GM12872 (cell line): ENCODE measurements at regions not wholly inside any gene's neighbourhood (a gene's known extent, or its start where the extent isn't known, plus 50 kb on each side); places are given as distances from the start of the nearest gene placed in this dataset.

Source experiments
- TF ChIP-seq, protein P1 (sequence below): IDR thresholded peaks from 3 replicates; pipeline ENCODE4 v1.5.1; 2011; ENCODE audit warnings: low read depth, mild to moderate bottlenecking, low read length, moderate library complexity; ENCODE audit not compliant: insufficient read depth

GRCh38 chr7:47190462-47190861, 391.4 kb downstream of the TNS3 start:
- TF ChIP-seq, protein P1, sequence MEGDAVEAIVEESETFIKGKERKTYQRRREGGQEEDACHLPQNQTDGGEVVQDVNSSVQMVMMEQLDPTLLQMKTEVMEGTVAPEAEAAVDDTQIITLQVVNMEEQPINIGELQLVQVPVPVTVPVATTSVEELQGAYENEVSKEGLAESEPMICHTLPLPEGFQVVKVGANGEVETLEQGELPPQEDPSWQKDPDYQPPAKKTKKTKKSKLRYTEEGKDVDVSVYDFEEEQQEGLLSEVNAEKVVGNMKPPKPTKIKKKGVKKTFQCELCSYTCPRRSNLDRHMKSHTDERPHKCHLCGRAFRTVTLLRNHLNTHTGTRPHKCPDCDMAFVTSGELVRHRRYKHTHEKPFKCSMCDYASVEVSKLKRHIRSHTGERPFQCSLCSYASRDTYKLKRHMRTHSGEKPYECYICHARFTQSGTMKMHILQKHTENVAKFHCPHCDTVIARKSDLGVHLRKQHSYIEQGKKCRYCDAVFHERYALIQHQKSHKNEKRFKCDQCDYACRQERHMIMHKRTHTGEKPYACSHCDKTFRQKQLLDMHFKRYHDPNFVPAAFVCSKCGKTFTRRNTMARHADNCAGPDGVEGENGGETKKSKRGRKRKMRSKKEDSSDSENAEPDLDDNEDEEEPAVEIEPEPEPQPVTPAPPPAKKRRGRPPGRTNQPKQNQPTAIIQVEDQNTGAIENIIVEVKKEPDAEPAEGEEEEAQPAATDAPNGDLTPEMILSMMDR = no peak

DNA sequence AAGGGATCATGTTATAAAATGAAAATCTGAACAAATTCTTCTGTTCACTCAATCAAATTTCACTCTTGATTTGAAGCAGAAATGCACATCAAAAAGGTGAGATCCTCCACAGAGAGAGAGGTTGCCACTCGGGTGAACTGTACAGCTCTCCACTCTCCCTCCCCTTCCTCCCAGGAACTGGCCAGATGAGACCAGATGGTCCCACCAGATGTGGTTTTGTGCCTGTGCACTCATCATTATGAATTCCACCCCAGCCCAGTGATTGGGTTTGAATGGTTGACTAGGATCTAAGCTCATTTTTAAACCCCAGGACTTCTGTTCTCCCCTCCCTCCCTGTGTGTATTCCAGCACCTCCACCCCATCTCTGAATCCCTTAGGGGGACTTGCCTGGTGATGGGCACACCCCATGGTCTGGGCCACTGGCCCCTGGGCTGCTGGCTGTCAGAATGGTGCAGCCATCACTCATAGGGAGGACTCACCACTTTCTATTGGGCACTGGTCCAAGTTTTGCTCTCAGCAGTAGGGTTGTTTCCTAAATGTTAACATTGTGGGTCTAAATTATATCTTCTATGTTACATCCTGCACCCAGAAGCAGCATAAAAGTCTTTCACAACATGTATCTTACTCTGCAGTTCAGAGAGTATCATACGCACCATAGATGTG, 393.1 kb downstream of the TNS3 start:
- TF ChIP-seq, protein P1 = no peak

- TF ChIP-seq, protein P1 = no peak
These were observed 393.8 kb downstream of the TNS3 start for GRCh38 chr7:47188136-47188535.

GRCh38 chr7:47186316-47186715, 395.6 kb downstream of the TNS3 start:
- TF ChIP-seq, protein P1 = no peak

DNA sequence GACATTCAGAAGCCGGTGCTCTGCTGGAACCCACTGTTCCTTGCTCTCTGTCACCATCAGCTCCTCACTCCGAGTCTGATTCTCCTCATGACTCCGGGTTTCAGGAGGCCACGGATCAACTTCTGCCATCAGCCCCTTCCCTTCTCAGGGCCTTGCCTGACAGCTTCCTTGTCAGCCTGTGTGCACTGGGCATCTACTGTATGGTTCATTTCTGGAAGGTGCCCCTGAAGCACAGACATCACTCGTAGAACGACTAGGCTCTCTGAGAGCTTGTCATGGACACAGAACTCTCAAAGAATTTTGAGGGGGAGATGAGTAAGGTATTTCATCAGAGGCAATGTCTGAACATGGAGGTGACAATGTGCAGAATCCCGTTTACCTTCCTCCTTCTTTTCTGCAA, 396.1 kb downstream of the TNS3 start:
- TF ChIP-seq, protein P1 = no peak

DNA sequence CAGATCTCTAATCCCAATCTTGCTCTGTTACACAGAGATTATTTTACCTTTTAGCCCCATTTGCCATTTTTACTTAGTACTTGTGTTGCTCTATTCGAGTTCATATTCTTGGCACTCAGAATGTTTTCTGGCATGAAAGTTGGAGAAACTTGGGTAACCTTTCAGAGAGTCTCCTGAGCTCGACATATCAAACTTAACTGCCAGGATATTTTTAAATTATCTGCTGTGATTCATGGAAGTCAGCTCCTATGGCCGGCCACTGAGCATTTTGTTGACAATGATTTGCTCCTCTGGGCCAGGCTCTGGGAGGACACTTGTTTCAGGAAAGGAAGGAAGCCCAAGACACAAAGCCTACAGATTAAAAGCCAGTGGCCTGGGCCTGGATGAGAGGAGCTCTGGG, 396.7 kb downstream of the TNS3 start:
- TF ChIP-seq, protein P1 = no peak

DNA sequence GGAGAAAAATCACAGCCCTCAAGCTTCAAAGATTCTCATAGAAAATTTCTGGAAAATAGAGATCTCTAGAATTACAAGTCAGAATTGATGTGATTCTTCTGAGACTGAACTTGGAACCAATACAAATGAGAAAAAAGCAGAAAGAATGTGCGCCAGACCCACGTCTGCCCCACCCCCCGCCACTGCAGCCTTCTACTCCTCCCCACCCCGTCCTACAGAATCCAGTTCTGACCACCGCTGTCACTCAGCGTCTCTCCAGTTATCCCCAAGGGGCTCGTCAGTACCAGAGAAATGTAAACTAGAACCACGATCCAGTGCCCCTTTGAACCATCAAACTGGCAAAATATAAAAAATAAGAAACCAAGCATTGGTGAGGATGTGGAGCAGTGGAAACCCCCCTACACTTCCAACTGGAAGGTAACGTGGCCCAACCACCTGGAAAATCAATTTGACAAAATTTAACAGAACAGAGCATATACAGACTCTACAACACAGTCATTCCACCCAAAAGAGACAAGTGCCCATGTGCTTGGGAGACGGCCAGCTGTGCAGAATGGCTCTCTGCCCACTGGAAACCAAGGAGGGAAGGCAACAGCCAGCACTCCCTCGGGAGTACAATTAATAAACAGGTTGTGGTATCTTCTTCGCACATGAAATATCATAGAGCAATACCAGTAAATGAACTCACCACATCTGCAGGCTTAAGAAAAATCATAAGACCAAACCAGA, 397.9 kb downstream of the TNS3 start:
- TF ChIP-seq, protein P1 = no peak
